Stomach (tissue), 4 donors: ENCODE measurements at regions not wholly inside any gene's neighbourhood (a gene's known extent, or its start where the extent isn't known, plus 50 kb on each side); places are given as distances from the start of the nearest gene placed in this dataset.

Experiments used
- CTCF ChIP-seq, 7 experiments: fragments of 450-650 bp in 4 of 7; fragments of 200-600 bp in 3 of 7; sonication (generic) in 3 of 7; IDR thresholded peaks; one replicate each; pipeline ENCODE4 v1.5.1; 2016 to 2019; ENCODE audit warnings: antibody characterized with exemption in 7 of 7, control low read depth in 2 of 7, mild to moderate bottlenecking in 1 of 7
- EP300 ChIP-seq: sonication (generic); formaldehyde crosslinking; IDR thresholded peaks from one replicate; pipeline ENCODE4 v1.6.1; 2017; ENCODE audit warnings: antibody characterized with exemption
- POLR2A ChIP-seq, 4 donors: fragments of 450-650 bp; IDR thresholded peaks; one replicate each; pipeline ENCODE4 v1.6.1; 2016; ENCODE audit warnings: antibody characterized with exemption in 4 of 4, control low read depth in 2 of 4, mild to moderate bottlenecking in 1 of 4, moderate library complexity in 1 of 4
- POLR2AphosphoS5 ChIP-seq, 3 donors: sonication (generic); formaldehyde crosslinking; IDR thresholded peaks; one replicate each; pipeline ENCODE4 v1.6.1; 2016; ENCODE audit warnings: antibody characterized with exemption in 3 of 3

DNA sequence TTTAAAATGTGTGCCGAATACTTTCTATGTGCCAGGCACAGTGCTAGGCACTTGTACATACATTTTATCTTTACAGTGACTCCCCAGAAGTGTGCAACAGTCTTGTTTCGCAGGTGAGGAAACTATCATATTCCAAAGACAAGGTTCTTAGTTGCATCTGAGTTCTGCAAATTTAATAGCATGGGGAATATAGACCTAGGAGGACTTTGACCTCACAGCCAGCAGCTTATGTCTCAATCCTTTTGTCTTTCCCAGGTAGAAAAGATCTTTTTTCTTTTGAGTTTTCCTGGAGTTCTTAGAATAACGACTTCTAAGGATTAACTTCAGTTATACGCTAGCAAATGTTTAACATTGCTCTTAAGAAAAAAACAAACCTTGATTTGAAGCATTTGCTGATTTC is 482.8 kb upstream of the ZMIZ1 start:
- TF ChIP-seq CTCF (IDR thresholded peaks at IDR 0.05) (no peak), POLR2A (IDR thresholded peaks at IDR 0.05) (no peak), EP300 (no peak), POLR2AphosphoS5 (IDR thresholded peaks at IDR 0.05) (no peak)
